ENCODE measurements at regions not wholly inside any gene's neighbourhood (a gene's known extent, or its start where the extent isn't known, plus 50 kb on each side); places are given as distances from the start of the nearest gene placed in this dataset.

DNA sequence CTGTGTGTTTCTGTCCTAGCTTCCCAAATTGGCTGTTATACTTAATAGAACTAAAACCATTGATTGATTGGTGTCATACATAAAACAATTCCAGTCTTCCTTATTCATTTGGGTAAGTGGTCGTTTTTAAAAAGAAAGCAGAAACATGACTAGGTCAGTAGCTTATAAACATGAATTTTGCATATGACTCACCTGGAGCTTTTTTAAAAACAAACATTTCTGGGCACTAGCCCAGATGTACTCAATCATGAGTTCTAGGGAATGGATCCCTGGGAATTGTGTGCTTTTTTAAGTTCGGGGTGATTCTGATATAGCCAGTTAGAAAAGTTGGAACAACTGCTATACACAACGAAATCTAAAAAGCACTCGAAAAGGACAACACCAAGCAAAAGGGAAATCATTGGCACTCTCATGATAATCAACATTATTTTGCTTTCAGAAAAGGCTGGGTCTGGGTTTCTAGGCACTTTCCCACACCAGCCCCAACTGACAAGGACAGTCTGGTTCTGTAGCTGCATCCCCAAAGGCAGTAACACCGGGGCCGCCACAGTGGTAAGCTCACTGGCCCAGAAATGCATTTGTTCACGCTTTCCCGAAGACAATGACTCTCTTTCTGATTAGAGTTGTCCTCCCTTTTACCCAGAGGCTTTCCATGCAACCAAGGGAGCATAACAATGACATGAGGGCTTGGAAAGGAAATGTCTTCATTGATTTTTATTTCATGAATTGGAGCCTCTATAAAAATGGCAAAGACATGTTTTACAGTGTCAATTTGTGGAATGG, 664.9 kb upstream of the WWC1 start:
- TF ChIP-seq EZH2 (IDR thresholded peaks at IDR 0.05) = no peak
- TF ChIP-seq POLR2AphosphoS5 (IDR thresholded peaks at IDR 0.05; ENCODE audit: borderline replicate concordance, low read depth, low read length) = no peak
